ENCODE measurements at regions not wholly inside any gene's neighbourhood (a gene's known extent, or its start where the extent isn't known, plus 50 kb on each side); places are given as distances from the start of the nearest gene placed in this dataset.

GRCh38 chr5:52734557-52734956 lies 53.2 kb upstream of the ITGA1 start:
- DNase-seq: no peak

GRCh38 chr5:52735139-52735538 lies 52.6 kb upstream of the ITGA1 start:
- DNase-seq: no peak

All from NCI-H1105 (cell line).